Neural cell (in vitro differentiated cells): ENCODE measurements at regions not wholly inside any gene's neighbourhood (a gene's known extent, or its start where the extent isn't known, plus 50 kb on each side); places are given as distances from the start of the nearest gene placed in this dataset.
A peak's percentile ranks its signal among the peaks of the same experiment; 100 is the strongest.

Source experiments
- H2AFZ ChIP-seq: fragments of 200-600, 300-800 bp; sonication (generic), shearing (Covaris generic); 2 replicates; pipeline ENCODE4 v1.6.0; 2014; ENCODE audit warnings: low read depth, mild to moderate bottlenecking, antibody characterized with exemption, low read length, moderate library complexity
- H3F3A ChIP-seq: fragments of 200-600 bp; shearing (Covaris generic); 2 replicates; pipeline ENCODE4 v1.6.1; 2016; ENCODE audit warnings: mild to moderate bottlenecking, moderate library complexity, mixed read lengths, antibody characterized with exemption, low read length; ENCODE audit not compliant: insufficient read depth, poor library complexity, severe bottlenecking
- H3K27ac ChIP-seq: fragments of 200-600, 300-800 bp; sonication (generic), shearing (Covaris generic); 2 replicates; pipeline ENCODE4 v1.5.1; 2014; ENCODE audit warnings: mild to moderate bottlenecking, low read length, moderate library complexity
- H3K27me3 ChIP-seq: fragments of 300-800, 200-600 bp; sonication (generic), shearing (Covaris generic); 2 replicates; pipeline ENCODE4 v1.6.0; 2014; ENCODE audit warnings: mild to moderate bottlenecking, low read depth, low read length, moderate library complexity; ENCODE audit not compliant: insufficient read depth
- H3K36me3 ChIP-seq: fragments of 300-800, 200-600 bp; sonication (generic), shearing (Covaris generic); 2 replicates; pipeline ENCODE4 v1.5.1; 2014; ENCODE audit warnings: mild to moderate bottlenecking, antibody characterized with exemption, low read length, moderate library complexity; ENCODE audit not compliant: insufficient read depth
- H3K4me2 ChIP-seq: fragments of 300-800, 200-600 bp; sonication (generic), shearing (Covaris generic); 2 replicates; pipeline ENCODE4 v1.6.0; 2014; ENCODE audit warnings: mild to moderate bottlenecking, low read length
- H3K4me3 ChIP-seq: fragments of 300-800, 200-600 bp; sonication (generic), shearing (Covaris generic); 2 replicates; pipeline ENCODE4 v1.5.1; 2014; ENCODE audit warnings: mild to moderate bottlenecking, low read length, moderate library complexity
- H3K79me2 ChIP-seq: fragments of 200-600 bp; shearing (Covaris generic); replicated peaks from 2 replicates; pipeline ENCODE4 v1.6.0; 2014; ENCODE audit warnings: mild to moderate bottlenecking, low read length, moderate library complexity; ENCODE audit not compliant: insufficient read depth
- H3K9ac ChIP-seq: fragments of 300-800, 200-600 bp; sonication (generic), shearing (Covaris generic); 2 replicates; pipeline ENCODE4 v1.6.1; 2016; ENCODE audit warnings: mild to moderate bottlenecking, low read length, mixed read lengths
- H3K9me2 ChIP-seq: fragments of 200-600 bp; shearing (Covaris generic); 2 replicates; pipeline ENCODE4 v1.6.1; 2016; ENCODE audit warnings: mild to moderate bottlenecking, low read length, mixed read lengths; ENCODE audit not compliant: insufficient read depth
- H3K9me3 ChIP-seq: fragments of 200-600, 300-800 bp; sonication (generic), shearing (Covaris generic); 2 replicates; pipeline ENCODE4 v1.6.1; 2016; ENCODE audit warnings: mild to moderate bottlenecking, mixed run types, low read length, moderate library complexity, mixed read lengths
- H4K20me1 ChIP-seq: fragments of 200-600 bp; shearing (Covaris generic); 2 replicates; pipeline ENCODE4 v1.6.1; 2016; ENCODE audit warnings: mild to moderate bottlenecking, mixed run types; ENCODE audit not compliant: insufficient read depth
- EP300 ChIP-seq: fragments of 450-650 bp; conservative IDR thresholded peaks from 2 replicates; pipeline ENCODE4 v1.6.1; 2014; ENCODE audit warnings: antibody characterized with exemption, mild to moderate bottlenecking, moderate library complexity; ENCODE audit not compliant: poor library complexity, severe bottlenecking
- EZH2 ChIP-seq: fragments of 200-600, 300-800 bp; shearing (Covaris generic), sonication (generic); IDR thresholded peaks from 2 replicates; pipeline ENCODE4 v1.6.1; 2014; ENCODE audit warnings: antibody characterized with exemption, low read length, borderline replicate concordance, mild to moderate bottlenecking; ENCODE audit not compliant: insufficient read depth, poor library complexity, severe bottlenecking
- MXI1 ChIP-seq: fragments of 450-650 bp; conservative IDR thresholded peaks from 2 replicates; pipeline ENCODE4 v1.6.1; 2014; ENCODE audit warnings: antibody characterized with exemption, mild to moderate bottlenecking; ENCODE audit not compliant: poor library complexity, severe bottlenecking
- POLR2AphosphoS5 ChIP-seq: IDR thresholded peaks from 2 replicates; pipeline ENCODE4 v1.6.1; 2012
- RAD21 ChIP-seq: fragments of 450-650 bp; conservative IDR thresholded peaks from 2 replicates; pipeline ENCODE4 v1.6.1; 2014; ENCODE audit warnings: antibody characterized with exemption, mild to moderate bottlenecking, moderate library complexity
- SMC3 ChIP-seq: fragments of 450-650 bp; conservative IDR thresholded peaks from 2 replicates; pipeline ENCODE4 v1.6.1; 2014; ENCODE audit warnings: antibody characterized with exemption, mild to moderate bottlenecking, moderate library complexity; ENCODE audit not compliant: poor library complexity
- TAF1 ChIP-seq: IDR thresholded peaks from 2 replicates; pipeline ENCODE4 v1.6.1; 2012; ENCODE audit warnings: low read depth
- TF ChIP-seq, protein P1 (sequence below): fragments of 450-650 bp; IDR thresholded peaks from 2 replicates; pipeline ENCODE4 v1.5.1; 2014; ENCODE audit warnings: antibody characterized with exemption, mild to moderate bottlenecking, moderate library complexity; ENCODE audit not compliant: poor library complexity, severe bottlenecking
- TF ChIP-seq, protein P2 (sequence below): IDR thresholded peaks from 2 replicates; pipeline ENCODE4 v1.6.1; 2012; ENCODE audit warnings: borderline replicate concordance

DNA sequence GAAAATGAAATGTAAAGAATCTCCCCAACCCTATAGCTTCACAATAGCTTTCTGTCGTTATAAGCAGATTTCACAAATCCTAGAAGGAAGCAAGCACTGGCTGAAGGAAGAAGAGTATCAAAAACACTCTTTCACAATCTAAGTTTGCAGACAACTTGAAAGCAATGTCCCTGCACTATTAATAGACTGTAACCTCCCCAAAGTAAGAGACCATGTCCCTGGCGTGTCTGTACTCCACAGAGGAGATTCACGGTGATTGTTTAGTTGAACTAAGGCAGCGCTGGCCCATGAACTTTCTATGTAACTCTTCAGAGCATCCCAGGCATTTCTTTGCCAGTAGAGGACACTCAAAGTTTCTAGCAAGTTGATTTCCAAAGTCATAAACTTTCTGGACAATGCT lies 128.0 kb upstream of the HNRNPA3 start:
- TF ChIP-seq EP300 (no peak), SMC3 (no peak), RAD21 (no peak), MXI1 (no peak), POLR2AphosphoS5 (no peak), EZH2 (no peak), TAF1 (no peak)
- TF ChIP-seq, protein P1, sequence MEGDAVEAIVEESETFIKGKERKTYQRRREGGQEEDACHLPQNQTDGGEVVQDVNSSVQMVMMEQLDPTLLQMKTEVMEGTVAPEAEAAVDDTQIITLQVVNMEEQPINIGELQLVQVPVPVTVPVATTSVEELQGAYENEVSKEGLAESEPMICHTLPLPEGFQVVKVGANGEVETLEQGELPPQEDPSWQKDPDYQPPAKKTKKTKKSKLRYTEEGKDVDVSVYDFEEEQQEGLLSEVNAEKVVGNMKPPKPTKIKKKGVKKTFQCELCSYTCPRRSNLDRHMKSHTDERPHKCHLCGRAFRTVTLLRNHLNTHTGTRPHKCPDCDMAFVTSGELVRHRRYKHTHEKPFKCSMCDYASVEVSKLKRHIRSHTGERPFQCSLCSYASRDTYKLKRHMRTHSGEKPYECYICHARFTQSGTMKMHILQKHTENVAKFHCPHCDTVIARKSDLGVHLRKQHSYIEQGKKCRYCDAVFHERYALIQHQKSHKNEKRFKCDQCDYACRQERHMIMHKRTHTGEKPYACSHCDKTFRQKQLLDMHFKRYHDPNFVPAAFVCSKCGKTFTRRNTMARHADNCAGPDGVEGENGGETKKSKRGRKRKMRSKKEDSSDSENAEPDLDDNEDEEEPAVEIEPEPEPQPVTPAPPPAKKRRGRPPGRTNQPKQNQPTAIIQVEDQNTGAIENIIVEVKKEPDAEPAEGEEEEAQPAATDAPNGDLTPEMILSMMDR, result no peak
- TF ChIP-seq, protein P2, sequence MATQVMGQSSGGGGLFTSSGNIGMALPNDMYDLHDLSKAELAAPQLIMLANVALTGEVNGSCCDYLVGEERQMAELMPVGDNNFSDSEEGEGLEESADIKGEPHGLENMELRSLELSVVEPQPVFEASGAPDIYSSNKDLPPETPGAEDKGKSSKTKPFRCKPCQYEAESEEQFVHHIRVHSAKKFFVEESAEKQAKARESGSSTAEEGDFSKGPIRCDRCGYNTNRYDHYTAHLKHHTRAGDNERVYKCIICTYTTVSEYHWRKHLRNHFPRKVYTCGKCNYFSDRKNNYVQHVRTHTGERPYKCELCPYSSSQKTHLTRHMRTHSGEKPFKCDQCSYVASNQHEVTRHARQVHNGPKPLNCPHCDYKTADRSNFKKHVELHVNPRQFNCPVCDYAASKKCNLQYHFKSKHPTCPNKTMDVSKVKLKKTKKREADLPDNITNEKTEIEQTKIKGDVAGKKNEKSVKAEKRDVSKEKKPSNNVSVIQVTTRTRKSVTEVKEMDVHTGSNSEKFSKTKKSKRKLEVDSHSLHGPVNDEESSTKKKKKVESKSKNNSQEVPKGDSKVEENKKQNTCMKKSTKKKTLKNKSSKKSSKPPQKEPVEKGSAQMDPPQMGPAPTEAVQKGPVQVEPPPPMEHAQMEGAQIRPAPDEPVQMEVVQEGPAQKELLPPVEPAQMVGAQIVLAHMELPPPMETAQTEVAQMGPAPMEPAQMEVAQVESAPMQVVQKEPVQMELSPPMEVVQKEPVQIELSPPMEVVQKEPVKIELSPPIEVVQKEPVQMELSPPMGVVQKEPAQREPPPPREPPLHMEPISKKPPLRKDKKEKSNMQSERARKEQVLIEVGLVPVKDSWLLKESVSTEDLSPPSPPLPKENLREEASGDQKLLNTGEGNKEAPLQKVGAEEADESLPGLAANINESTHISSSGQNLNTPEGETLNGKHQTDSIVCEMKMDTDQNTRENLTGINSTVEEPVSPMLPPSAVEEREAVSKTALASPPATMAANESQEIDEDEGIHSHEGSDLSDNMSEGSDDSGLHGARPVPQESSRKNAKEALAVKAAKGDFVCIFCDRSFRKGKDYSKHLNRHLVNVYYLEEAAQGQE, result no peak
- Histone ChIP-seq H3K79me2 (no peaks in the 10 kb centered on the region), H3F3A (no peaks in the 10 kb centered on the region), H3K36me3 (no peaks in the 10 kb centered on the region), H3K9ac (no peak overlapping the region), H3K9me2 (no peaks in the 10 kb centered on the region), H3K9me3 (no peaks in the 10 kb centered on the region), H3K4me3 (no peak overlapping the region), H2AFZ (no peak overlapping the region), H3K4me2 (no peak overlapping the region), H4K20me1 (no peaks in the 10 kb centered on the region), H3K27me3 (no peaks in the 10 kb centered on the region), H3K27ac (no peak overlapping the region)

GRCh38 chr2:177088529-177088928 lies 124.1 kb upstream of the HNRNPA3 start:
- Histone ChIP-seq H3K36me3 (no peaks in the 10 kb centered on the region), H3K9me2 (no peaks in the 10 kb centered on the region), H4K20me1 (no peaks in the 10 kb centered on the region), H3F3A (no peaks in the 10 kb centered on the region), H3K4me2 (no peak overlapping the region), H3K9me3 (no peaks in the 10 kb centered on the region), H2AFZ (no peak overlapping the region), H3K27me3 (no peaks in the 10 kb centered on the region), H3K27ac (peak overlapping the region; percentile 53), H3K79me2 (no peaks in the 10 kb centered on the region), H3K4me3 (peak overlapping the region; percentile 16), H3K9ac (no peak overlapping the region)
- TF ChIP-seq MXI1, result no peak
- TF ChIP-seq, protein P2, result no peak
- TF ChIP-seq EZH2, result no peak
- TF ChIP-seq, protein P1, result no peak
- TF ChIP-seq SMC3, result no peak
- no peak for TF ChIP-seq POLR2AphosphoS5
- no peak for TF ChIP-seq RAD21
- no peak for TF ChIP-seq EP300
- TF ChIP-seq TAF1, result no peak
